ENCODE measurements at regions not wholly inside any gene's neighbourhood (a gene's known extent, or its start where the extent isn't known, plus 50 kb on each side); places are given as distances from the start of the nearest gene placed in this dataset.

DNA sequence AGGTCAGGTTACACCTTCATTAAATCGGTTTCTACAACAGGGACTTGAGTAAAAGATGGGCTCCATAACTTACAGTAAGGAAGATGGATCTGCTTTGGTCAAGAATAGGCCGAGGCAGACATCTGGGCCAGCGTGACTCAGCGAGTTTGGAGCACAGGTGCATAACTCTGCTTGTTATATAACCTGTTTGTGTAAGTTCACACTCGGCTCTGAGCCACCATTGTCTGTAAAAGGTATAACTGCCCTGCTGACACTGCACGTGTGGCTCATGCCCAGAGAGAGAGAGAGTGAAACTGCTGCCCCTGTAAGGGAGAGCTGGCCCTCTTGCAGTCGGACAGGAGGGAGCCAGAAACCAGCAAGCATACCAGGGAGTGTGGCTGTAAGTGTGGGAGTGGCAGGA is 737.9 kb upstream of the SLC35B3 start:
- DNase-seq (ENCODE audit: extremely low spot score in 2 of 2): no peak
- Histone ChIP-seq H3K27ac (no peak overlapping the region), H3K36me3 (no peaks in the 10 kb centered on the region), H3K4me3 (no peak overlapping the region), H3K9me3 (no peaks in the 10 kb centered on the region), H3K4me1 (no peaks in the 10 kb centered on the region), H3K27me3 (no peaks in the 10 kb centered on the region)
- no peak for TF ChIP-seq POLR2A (IDR thresholded peaks at IDR 0.05)
- TF ChIP-seq POLR2AphosphoS5 (IDR thresholded peaks at IDR 0.05; ENCODE audit: insufficient read depth in 1 of 2, low read depth in 1 of 2): no peak
- TF ChIP-seq, protein P1, sequence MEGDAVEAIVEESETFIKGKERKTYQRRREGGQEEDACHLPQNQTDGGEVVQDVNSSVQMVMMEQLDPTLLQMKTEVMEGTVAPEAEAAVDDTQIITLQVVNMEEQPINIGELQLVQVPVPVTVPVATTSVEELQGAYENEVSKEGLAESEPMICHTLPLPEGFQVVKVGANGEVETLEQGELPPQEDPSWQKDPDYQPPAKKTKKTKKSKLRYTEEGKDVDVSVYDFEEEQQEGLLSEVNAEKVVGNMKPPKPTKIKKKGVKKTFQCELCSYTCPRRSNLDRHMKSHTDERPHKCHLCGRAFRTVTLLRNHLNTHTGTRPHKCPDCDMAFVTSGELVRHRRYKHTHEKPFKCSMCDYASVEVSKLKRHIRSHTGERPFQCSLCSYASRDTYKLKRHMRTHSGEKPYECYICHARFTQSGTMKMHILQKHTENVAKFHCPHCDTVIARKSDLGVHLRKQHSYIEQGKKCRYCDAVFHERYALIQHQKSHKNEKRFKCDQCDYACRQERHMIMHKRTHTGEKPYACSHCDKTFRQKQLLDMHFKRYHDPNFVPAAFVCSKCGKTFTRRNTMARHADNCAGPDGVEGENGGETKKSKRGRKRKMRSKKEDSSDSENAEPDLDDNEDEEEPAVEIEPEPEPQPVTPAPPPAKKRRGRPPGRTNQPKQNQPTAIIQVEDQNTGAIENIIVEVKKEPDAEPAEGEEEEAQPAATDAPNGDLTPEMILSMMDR (IDR thresholded peaks at IDR 0.05): no peak
- intact Hi-C loops (cut with DNase I): no loop called here

GRCh38 chr6:9172096-9172495 is 736.8 kb upstream of the SLC35B3 start:
- Histone ChIP-seq H3K4me1 (no peaks in the 10 kb centered on the region), H3K27ac (no peak overlapping the region), H3K4me3 (no peak overlapping the region), H3K36me3 (no peaks in the 10 kb centered on the region), H3K27me3 (no peaks in the 10 kb centered on the region), H3K9me3 (no peaks in the 10 kb centered on the region)
- DNase-seq (ENCODE audit: extremely low spot score in 2 of 2): no peak
- TF ChIP-seq, protein P1 (IDR thresholded peaks at IDR 0.05): no peak
- no peak for TF ChIP-seq POLR2A (IDR thresholded peaks at IDR 0.05)
- TF ChIP-seq POLR2AphosphoS5 (IDR thresholded peaks at IDR 0.05; ENCODE audit: insufficient read depth in 1 of 2, low read depth in 1 of 2): no peak
- intact Hi-C loops (cut with DNase I): no loop called here

- intact Hi-C loops (cut with DNase I): no loop called here
- Histone ChIP-seq H3K4me1 (no peaks in the 10 kb centered on the region), H3K27me3 (no peaks in the 10 kb centered on the region), H3K36me3 (no peaks in the 10 kb centered on the region), H3K27ac (no peak overlapping the region), H3K9me3 (no peaks in the 10 kb centered on the region), H3K4me3 (no peak overlapping the region)
- DNase-seq (ENCODE audit: extremely low spot score in 2 of 2): no peak
- TF ChIP-seq POLR2AphosphoS5 (IDR thresholded peaks at IDR 0.05; ENCODE audit: insufficient read depth in 1 of 2, low read depth in 1 of 2): no peak
Measured at GRCh38 chr6:9168669-9169068, 733.3 kb upstream of the SLC35B3 start.

DNA sequence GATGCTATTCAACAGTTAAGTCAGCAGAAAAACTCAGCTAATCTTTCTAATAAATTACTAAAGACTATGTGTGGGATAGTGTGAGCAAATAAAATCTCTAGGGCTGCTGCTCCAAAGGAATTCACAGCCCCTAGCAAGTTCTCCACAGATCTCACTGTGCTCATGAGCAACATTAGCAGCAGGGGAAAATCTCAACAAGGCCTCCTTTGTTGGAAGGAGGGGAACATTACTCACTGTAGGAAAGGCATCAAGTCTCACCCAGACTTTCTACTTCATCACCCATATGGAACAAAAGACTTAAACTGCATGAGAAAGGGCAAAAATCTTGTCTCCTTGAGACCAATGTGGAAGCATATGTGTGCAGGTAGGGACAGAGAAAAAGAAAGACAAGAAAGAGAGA is 726.4 kb upstream of the SLC35B3 start:
- TF ChIP-seq, protein P1 (IDR thresholded peaks at IDR 0.05): no peak
- no peak for TF ChIP-seq POLR2AphosphoS5 (IDR thresholded peaks at IDR 0.05; ENCODE audit: insufficient read depth in 1 of 2, low read depth in 1 of 2)
- no peak for TF ChIP-seq POLR2A (IDR thresholded peaks at IDR 0.05)
- Histone ChIP-seq H3K27ac (no peak overlapping the region), H3K36me3 (no peaks in the 10 kb centered on the region), H3K9me3 (no peaks in the 10 kb centered on the region), H3K27me3 (no peaks in the 10 kb centered on the region), H3K4me3 (no peak overlapping the region), H3K4me1 (no peaks in the 10 kb centered on the region)
- intact Hi-C loops (cut with DNase I): no loop called here
- no peak for DNase-seq (ENCODE audit: extremely low spot score in 2 of 2)

DNA sequence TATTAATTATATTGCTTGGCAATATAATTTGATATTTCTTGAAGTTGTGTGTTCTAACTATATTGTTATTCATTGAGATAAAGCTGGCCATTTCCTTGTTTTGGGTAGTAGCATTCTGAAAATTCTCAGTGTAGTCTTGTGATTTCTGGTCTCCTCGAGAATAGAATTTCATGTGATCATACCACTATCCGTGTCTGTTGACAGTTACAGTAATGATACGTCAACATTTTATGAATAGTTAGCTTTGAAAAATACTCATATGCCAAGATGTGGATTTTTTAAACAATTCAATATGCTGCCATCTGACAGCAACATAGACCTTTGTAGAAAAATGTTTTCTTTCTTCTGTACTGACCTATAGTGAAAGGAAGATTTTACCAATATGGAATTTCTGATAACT is 723.7 kb upstream of the SLC35B3 start:
- H3K27me3 ChIP-seq: no peaks in the 10 kb centered on the region
- H3K9me3 ChIP-seq: no peaks in the 10 kb centered on the region
- no peak for DNase-seq (ENCODE audit: extremely low spot score in 2 of 2)
- H3K27ac ChIP-seq: no peak overlapping the region
- intact Hi-C loops (cut with DNase I): no loop called here
- no peaks in the 10 kb centered on the region for H3K4me1 ChIP-seq
- H3K4me3 ChIP-seq: no peak overlapping the region
- TF ChIP-seq, protein P1 (IDR thresholded peaks at IDR 0.05): no peak
- TF ChIP-seq POLR2A (IDR thresholded peaks at IDR 0.05) (no peak), POLR2AphosphoS5 (IDR thresholded peaks at IDR 0.05; ENCODE audit: insufficient read depth in 1 of 2, low read depth in 1 of 2) (no peak)
- H3K36me3 ChIP-seq: no peaks in the 10 kb centered on the region

- no peak for TF ChIP-seq POLR2A (IDR thresholded peaks at IDR 0.05)
- TF ChIP-seq, protein P1 (IDR thresholded peaks at IDR 0.05): no peak
- TF ChIP-seq POLR2AphosphoS5 (IDR thresholded peaks at IDR 0.05; ENCODE audit: insufficient read depth in 1 of 2, low read depth in 1 of 2): no peak
- Histone ChIP-seq H3K4me3 (no peak overlapping the region), H3K9me3 (no peaks in the 10 kb centered on the region), H3K27me3 (no peaks in the 10 kb centered on the region), H3K36me3 (no peaks in the 10 kb centered on the region), H3K4me1 (no peaks in the 10 kb centered on the region), H3K27ac (no peak overlapping the region)
- intact Hi-C loops (cut with DNase I): no loop called here
- DNase-seq (ENCODE audit: extremely low spot score in 2 of 2): no peak
Measured at GRCh38 chr6:9155836-9156235, 720.5 kb upstream of the SLC35B3 start.

Measured in vagina (tissue), 2 donors.